Upper lobe of right lung (tissue), 1 donor: ENCODE measurements at regions not wholly inside any gene's neighbourhood (a gene's known extent, or its start where the extent isn't known, plus 50 kb on each side); places are given as distances from the start of the nearest gene placed in this dataset.

Source experiments
- ATAC-seq: fragments of 200-7000 bp; cut with Tn5 transposase; one replicate; pipeline ENCODE4 v1.9.1; 2020; ENCODE audit warnings: mild to moderate bottlenecking, moderate library complexity
- DNase-seq: peaks from one replicate; pipeline ENCODE4 v3.0.0-alpha.2; 2020
- H3K27ac ChIP-seq: fragments of 200-600 bp; one replicate; pipeline ENCODE4 v1.8.0; 2022
- H3K27me3 ChIP-seq: fragments of 200-600 bp; one replicate; pipeline ENCODE4 v1.8.0; 2022; ENCODE audit warnings: mild to moderate bottlenecking
- H3K36me3 ChIP-seq: fragments of 200-600 bp; one replicate; pipeline ENCODE4 v1.8.0; 2022
- H3K4me1 ChIP-seq: fragments of 200-600 bp; one replicate; pipeline ENCODE4 v1.8.0; 2022
- H3K4me3 ChIP-seq: fragments of 200-600 bp; one replicate; pipeline ENCODE4 v1.8.0; 2022; ENCODE audit warnings: mild to moderate bottlenecking
- H3K9me3 ChIP-seq: fragments of 200-600 bp; one replicate; pipeline ENCODE4 v1.8.0; 2022
- CTCF ChIP-seq: fragments of 200-600 bp; IDR thresholded peaks from one replicate; pipeline ENCODE4 v1.8.0; 2022; ENCODE audit warnings: antibody characterized with exemption
- intact Hi-C: fragments of 100-400 bp; cut with DNase I; formaldehyde crosslinking; loops from one replicate; pipeline ENCODE4 v1.11.0; 2022
- donor health status: DM: no; HTN: yes; CAD: no; lungs with severe emphysema.

DNA sequence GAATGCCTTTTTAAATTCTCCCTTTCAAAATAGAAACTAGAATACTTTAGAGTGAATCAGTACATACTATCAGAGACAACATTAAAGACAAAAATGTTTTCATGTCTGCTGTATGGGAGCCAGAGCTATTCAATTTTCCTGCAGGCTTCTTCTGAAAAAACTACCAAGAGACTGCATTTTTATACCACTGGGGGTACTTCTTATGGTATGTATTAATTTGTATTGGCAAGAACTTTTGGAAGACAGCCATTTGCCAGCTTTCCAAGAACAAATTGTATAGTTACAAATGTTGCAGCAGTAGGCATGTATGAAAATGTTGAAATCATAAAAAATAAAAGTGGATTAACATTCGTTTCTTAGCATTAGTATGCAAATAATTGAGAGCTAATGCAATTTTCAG lies 1010.0 kb upstream of the CADM2 start:
- DNase-seq, result no peak
- Histone ChIP-seq H3K9me3 (no peaks in the 10 kb centered on the region), H3K4me3 (no peak overlapping the region), H3K36me3 (no peaks in the 10 kb centered on the region), H3K4me1 (no peaks in the 10 kb centered on the region), H3K27me3 (no peaks in the 10 kb centered on the region), H3K27ac (no peak overlapping the region)
- ATAC-seq, result no peak
- TF ChIP-seq CTCF, result no peak
- intact Hi-C loops, result no loop called here

- Histone ChIP-seq H3K27me3 (no peaks in the 10 kb centered on the region), H3K4me1 (no peaks in the 10 kb centered on the region), H3K27ac (no peak overlapping the region), H3K4me3 (no peak overlapping the region), H3K36me3 (no peaks in the 10 kb centered on the region), H3K9me3 (no peaks in the 10 kb centered on the region)
- intact Hi-C loops, result no loop called here
- ATAC-seq (no peak), DNase-seq (no peak)
- TF ChIP-seq CTCF, result no peak
Observed at GRCh38 chr3:83953417-83954089, 1005.2 kb upstream of the CADM2 start.

GRCh38 chr3:83956431-83956830 lies 1002.4 kb upstream of the CADM2 start:
- no peak for DNase-seq
- H3K27me3 ChIP-seq, result no peaks in the 10 kb centered on the region
- no peak overlapping the region for H3K27ac ChIP-seq
- H3K4me1 ChIP-seq, result no peaks in the 10 kb centered on the region
- no peaks in the 10 kb centered on the region for H3K36me3 ChIP-seq
- no peak overlapping the region for H3K4me3 ChIP-seq
- TF ChIP-seq CTCF, result no peak
- intact Hi-C loops, result no loop called here
- no peaks in the 10 kb centered on the region for H3K9me3 ChIP-seq
- ATAC-seq, result no peak

DNA sequence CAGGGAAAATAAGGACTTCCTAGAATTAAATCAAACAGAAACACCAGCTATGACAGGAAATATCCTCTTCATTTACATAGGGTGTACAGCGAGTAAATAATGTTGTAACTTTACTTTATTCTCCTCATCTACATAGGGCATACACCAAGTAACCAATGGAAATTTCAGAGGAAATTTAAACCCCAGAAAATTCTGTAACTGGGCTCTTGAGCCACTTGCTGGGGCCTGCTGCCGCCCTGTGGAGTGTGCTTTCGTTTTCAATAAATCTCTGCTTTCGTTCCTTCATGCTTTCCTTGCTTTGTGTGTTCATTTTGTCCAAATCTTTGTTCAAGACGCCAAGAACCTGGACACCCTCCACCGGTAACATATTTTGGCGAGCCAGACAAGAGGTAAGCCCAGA lies 990.4 kb upstream of the CADM2 start:
- intact Hi-C loops, result no loop called here
- Histone ChIP-seq H3K36me3 (no peaks in the 10 kb centered on the region), H3K4me3 (no peak overlapping the region), H3K27me3 (no peaks in the 10 kb centered on the region), H3K27ac (no peak overlapping the region), H3K4me1 (no peaks in the 10 kb centered on the region), H3K9me3 (no peaks in the 10 kb centered on the region)
- ATAC-seq, result no peak
- TF ChIP-seq CTCF, result no peak
- no peak for DNase-seq

DNA sequence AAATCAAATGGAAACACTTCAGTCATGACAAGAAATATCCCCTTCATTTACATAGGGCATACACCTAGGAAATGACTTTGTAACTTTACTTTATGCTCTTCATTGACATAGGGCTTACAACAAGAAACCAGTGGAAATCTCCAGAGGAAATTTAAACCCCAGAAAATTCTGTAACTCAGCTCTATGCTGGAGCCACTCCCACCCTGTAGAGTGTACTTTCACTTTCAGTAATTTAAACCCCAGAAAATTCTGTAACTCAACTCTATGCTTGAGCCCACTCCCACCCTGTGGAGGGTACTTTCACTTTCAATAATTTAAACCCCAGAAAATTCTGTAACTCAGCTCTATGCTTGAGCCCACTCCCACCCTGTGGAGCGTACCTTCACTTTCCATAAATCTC lies 987.1 kb upstream of the CADM2 start:
- H3K27ac ChIP-seq, result no peak overlapping the region
- no peaks in the 10 kb centered on the region for H3K27me3 ChIP-seq
- no peak for DNase-seq
- no peaks in the 10 kb centered on the region for H3K4me1 ChIP-seq
- H3K36me3 ChIP-seq, result no peaks in the 10 kb centered on the region
- ATAC-seq, result no peak
- H3K9me3 ChIP-seq, result no peaks in the 10 kb centered on the region
- no peak overlapping the region for H3K4me3 ChIP-seq
- no peak for TF ChIP-seq CTCF
- intact Hi-C loops, result no loop called here

GRCh38 chr3:84008623-84009022 lies 950.2 kb upstream of the CADM2 start:
- TF ChIP-seq CTCF, result no peak
- Histone ChIP-seq H3K27ac (no peak overlapping the region), H3K4me1 (no peaks in the 10 kb centered on the region), H3K36me3 (no peaks in the 10 kb centered on the region), H3K4me3 (no peak overlapping the region), H3K9me3 (no peaks in the 10 kb centered on the region), H3K27me3 (no peaks in the 10 kb centered on the region)
- intact Hi-C loops, result no loop called here
- ATAC-seq (no peak), DNase-seq (no peak)
